ENCODE measurements at regions not wholly inside any gene's neighbourhood (a gene's known extent, or its start where the extent isn't known, plus 50 kb on each side); places are given as distances from the start of the nearest gene placed in this dataset.

GRCh38 chr2:105665480-105665879 is 79.2 kb upstream of the NCK2 start:
- TF ChIP-seq POLR2A (IDR thresholded peaks at IDR 0.05) (no peak), CTCF (IDR thresholded peaks at IDR 0.05) (no peak)
